Activated CD4-positive, alpha-beta T cell treated with anti-CD3 and anti-CD28 coated beads, Interleukin-2, amount 50 U/mL, for 24 hours (primary cell): ENCODE measurements at regions not wholly inside any gene's neighbourhood (a gene's known extent, or its start where the extent isn't known, plus 50 kb on each side); places are given as distances from the start of the nearest gene placed in this dataset.

Experiments
- DNase-seq, 2 donors: peaks; one replicate each; pipeline ENCODE4 v3.0.0-alpha.2; 2020; ENCODE audit warnings: low read depth in 1 of 2, low spot score in 1 of 2

GRCh38 chr9:115209601-115210306, 91.8 kb upstream of the TNC start:
- DNase-seq: peak in 1 of 2 donors; percentile 0

GRCh38 chr9:115210699-115211098, 92.7 kb upstream of the TNC start:
- no peak for DNase-seq

GRCh38 chr9:115211413-115212124, 93.6 kb upstream of the TNC start:
- no peak for DNase-seq

- DNase-seq: no peak
These were observed 94.2 kb upstream of the TNC start for GRCh38 chr9:115212125-115212605.

GRCh38 chr9:115212832-115213231, 94.9 kb upstream of the TNC start:
- DNase-seq: no peak

- DNase-seq: no peak
These were observed 95.9 kb upstream of the TNC start for GRCh38 chr9:115213818-115214334.

GRCh38 chr9:115216873-115217272, 98.9 kb upstream of the TNC start:
- DNase-seq: no peak

- no peak for DNase-seq
These were observed 102.5 kb upstream of the TNC start for GRCh38 chr9:115220319-115221005.

GRCh38 chr9:115223471-115223870, 105.5 kb upstream of the TNC start:
- DNase-seq: no peak

- DNase-seq: no peak
These were observed 107.6 kb upstream of the TNC start for GRCh38 chr9:115225459-115226116.

GRCh38 chr9:115226152-115226551, 108.2 kb upstream of the TNC start:
- DNase-seq: no peak

- DNase-seq: no peak
These were observed 111.5 kb upstream of the TNC start for GRCh38 chr9:115229496-115229895.

- DNase-seq: no peak
These were observed 113.1 kb upstream of the TNC start for GRCh38 chr9:115230924-115231515.

GRCh38 chr9:115232181-115232774, 114.3 kb upstream of the TNC start:
- DNase-seq: no peak

- DNase-seq: no peak
These were observed 116.1 kb upstream of the TNC start for GRCh38 chr9:115234094-115234493.

GRCh38 chr9:115235221-115235620, 117.3 kb upstream of the TNC start:
- DNase-seq: no peak

GRCh38 chr9:115237385-115237998, 119.5 kb upstream of the TNC start:
- DNase-seq: no peak

GRCh38 chr9:115240676-115241075, 122.7 kb upstream of the TNC start:
- DNase-seq: no peak

GRCh38 chr9:115241641-115242040, 123.7 kb upstream of the TNC start:
- DNase-seq: no peak

- no peak for DNase-seq
These were observed 131.5 kb upstream of the TNC start for GRCh38 chr9:115249488-115249887.
